SKM-1 (cell line): ENCODE measurements at regions not wholly inside any gene's neighbourhood (a gene's known extent, or its start where the extent isn't known, plus 50 kb on each side); places are given as distances from the start of the nearest gene placed in this dataset.
"Not testable (repeated sequence)": the region's sequence is repeated elsewhere in the genome, so short reads cannot be mapped to it uniquely, and the experiment has no call there.

Experiments
- DNase-seq: peaks from one replicate; lab custom pipeline; 2025; ENCODE audit not compliant: unreplicated experiment; lab: John Stamatoyannopoulos, UW

DNA sequence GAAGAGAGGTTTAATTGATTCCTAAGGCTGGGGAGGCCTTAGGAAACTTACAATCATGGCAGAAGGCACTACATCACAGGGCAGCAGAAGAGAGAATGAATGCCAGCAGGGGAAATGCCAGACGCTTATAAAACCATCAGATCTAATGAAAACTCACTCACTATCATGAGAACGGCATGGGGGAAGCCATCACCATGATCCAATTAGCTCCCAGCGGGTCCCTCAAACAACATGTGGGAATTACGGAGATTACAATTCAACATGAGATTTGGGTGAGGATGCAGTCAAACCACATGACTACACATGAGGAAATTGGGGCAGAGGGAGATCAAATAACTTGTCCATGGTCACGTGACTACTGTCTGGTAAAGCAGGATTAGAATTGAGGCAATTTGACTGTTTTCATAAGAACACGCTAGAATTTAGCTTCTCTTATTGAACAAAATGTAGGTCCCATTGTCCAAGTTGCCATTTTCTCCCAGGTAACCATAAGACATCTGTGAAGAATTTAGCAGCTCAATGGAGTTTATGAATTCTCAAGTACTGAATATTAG lies 445.1 kb upstream of the CDH20 start:
- DNase-seq: no peak

DNA sequence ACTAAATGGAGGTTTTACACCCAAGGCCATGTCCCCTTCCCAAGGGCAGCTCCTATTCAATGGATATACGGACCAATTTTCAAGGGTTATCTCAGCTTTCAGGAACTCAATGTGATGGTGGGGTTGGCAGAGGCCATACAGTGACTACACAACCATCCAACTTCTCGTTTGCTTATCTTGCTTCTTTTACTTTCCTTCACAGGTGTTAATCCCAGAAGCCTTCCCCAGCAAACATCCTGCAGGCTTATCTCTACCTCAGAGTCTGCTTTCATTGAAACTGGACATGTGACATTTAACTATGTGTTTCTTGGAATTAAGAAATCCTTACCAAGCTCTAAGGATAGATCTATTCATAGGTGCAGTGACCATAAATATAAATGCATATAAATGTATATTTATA lies 443.8 kb upstream of the CDH20 start:
- DNase-seq: no peak

DNA sequence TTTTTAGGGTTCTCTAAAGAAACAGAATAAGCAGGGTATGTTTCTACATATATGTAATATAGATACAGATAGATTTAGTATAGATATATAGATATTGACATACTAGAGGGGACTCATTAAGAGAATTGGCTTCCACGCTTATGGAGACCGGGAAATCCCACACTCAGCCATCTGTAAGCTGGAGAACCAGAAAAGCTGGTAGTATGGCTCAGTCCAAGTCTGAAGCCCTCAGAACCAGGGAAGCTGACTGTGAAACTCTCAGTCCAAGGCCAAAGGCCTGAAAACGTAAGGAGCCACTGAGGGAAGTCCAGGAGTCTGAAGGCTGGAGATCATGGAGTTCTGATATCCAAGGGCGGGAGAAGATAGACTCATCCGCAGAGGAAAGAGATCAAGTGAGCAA lies 441.3 kb upstream of the CDH20 start:
- DNase-seq: no peak

DNA sequence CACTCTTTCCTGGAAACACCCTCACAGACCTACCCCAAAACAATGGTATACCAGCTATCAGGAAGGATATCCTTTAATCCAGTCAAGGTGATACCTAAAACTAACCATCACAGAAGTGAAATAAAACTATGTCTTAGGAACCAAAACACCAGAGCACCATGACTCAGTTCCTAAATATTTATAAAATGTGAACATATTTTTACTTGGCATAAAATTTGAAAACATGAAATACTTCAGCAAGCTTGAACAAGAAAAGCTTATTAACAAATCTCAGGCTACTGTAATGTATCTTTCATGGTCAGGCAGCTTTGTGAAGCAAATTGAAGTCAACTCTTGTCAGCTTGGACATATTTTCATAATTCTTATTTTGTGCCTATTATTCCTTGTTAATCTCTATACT lies 440.8 kb upstream of the CDH20 start:
- DNase-seq: no peak

DNA sequence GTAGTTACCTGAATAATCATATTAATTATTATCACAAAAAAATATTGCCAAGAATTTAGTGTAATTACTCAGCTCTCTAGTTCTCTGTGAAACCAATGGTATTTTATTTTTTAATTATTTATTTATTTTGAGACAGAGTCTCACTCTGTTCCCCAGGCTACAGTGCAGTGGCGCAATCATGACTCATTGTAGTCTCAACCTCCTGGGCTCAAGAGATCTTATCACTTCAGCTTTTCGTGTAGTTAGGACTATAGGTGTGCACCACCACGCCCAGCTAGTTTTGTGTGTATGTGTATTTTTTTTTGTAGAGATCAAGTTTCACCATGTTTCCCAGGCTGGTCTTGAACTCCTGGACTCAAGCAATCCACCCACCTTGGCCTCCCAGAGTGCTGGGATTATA lies 440.4 kb upstream of the CDH20 start:
- no peak for DNase-seq

DNA sequence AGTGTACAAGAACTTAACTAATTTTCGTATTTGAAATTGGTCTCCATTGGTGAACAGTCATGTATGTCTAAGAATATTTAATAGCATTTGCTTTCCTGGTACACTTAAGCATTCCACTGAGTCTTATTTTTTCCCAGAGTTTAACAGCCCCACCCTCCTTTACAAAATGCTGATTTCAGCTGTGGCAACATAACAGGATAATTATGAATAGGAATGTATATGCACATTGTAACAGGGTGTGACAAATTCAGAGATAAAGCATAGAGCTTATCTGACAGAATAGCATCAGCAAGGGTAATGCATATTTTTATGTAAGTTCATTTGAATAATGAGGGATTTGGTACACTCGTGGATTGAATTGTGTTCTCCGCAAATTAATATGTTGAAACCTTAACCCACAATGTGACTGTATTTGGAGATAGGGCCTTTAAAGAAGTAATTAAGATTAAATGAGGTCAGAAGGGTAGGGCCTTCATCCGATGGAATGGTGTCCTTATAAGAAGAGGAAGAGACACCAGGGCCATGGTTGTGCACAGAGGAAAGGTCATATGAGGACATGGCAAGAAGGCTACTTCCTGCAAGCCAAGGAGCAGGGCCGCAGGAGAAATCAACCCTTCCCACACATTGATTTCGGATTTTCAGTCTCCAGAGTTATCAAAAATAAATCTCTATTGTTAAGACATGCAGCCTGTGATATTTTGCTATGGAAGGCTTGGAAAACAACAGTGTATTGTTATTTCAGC lies 439.7 kb upstream of the CDH20 start:
- no peak for DNase-seq

DNA sequence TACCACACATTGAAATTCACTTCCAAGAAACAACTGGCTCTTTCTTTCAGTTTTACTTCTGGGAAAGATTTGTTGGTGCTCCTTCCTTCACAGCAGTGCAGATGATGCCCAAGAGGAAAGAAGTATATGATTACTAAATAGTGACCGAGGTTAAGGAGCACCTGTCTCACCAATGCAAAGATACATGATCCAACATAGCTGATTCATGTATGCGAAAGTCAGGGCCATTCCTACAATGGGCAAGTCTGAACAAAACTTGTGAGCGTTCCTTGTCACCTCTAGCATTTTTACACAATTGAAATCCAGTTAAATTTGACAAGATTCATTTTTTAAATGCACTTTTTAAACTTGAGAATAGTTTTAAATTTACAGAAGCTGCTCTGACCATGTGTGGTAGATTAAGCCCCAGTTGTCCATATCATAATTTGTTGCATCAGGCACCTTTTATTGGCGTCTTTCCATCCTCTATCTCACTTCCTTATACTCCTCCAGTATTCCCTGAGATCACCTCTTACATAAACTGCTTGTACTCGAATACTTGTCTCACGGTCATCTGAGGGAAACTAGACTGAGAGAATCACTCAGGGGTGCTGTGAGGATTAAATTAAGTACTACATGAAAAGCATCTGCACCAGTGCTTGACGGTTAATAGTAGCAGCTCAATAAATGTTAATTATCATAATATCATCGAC lies 438.8 kb upstream of the CDH20 start:
- DNase-seq: no peak

DNA sequence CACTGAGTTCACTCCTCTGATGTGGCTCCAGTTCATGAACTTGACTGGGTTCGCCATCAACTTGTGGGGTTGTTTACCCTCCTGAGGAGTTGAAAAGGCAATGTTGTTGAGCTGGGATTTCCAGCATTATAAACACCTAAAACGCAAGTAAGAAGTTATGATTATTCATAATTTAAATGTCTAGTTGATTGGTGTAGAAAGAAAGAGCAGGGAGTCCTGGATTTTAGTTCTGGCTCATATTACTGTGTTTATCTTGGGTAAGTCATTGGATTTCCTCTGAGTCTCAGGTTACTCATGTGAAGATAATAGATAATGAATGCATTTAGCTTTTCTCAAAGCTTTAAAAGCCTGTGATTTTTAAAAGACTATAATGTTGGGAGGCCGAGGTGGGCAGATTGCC lies 438.0 kb upstream of the CDH20 start:
- no peak for DNase-seq

DNA sequence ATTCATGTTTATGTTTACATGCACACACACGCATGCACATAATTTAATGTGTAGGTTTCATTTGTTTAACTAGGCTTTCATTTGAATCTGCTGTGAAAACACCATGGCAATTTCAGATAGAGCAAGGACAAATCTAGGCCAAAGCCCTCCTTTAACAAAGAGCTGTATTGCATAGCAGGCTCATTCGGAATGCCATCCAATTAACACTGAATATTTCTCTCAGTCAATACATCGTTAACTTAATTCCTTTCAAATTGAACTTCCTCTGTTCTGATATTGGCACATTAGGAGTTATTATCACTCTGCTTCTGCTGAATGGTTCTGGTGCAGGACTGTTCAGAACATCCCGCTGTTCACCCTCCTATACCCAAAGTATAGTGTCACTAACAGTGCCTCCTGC lies 435.1 kb upstream of the CDH20 start:
- DNase-seq: no peak

DNA sequence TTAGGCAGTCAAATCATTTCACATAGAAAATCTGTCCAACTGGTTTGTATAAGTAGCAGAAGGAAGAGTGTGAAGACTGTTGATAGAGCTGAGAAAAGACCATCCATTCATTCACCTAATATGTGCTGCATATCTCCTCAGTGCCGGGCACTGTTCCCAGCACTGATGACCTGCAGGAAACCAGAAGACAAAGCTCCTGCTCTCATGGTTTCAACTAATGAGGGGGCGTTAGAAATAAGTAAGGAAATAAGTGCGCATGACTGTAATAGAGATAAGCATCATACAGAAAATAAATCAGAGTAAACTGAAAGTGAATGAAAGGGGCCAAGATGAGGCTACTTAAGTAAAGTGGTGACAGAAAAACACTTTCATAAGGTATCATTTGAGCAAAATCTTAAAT lies 427.5 kb upstream of the CDH20 start:
- no peak for DNase-seq

DNA sequence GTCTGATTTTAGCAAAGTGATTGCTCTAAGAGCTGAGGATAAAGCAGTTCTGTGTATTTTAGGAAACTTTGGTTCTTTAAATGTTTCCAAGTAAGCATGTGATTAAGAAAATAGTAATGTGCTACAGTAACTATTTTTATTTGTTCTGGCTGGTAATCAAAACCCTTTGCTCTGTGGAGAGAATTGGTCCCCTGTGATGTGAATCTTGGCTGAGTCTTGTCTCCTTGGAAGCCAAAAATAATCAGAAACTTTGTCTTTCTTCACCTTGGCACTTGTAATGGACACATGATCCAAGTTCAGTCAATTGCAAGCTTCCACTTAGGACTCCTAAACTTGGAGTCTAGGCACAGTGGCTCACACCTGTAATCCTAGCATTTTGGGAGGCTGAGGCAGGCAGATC lies 422.7 kb upstream of the CDH20 start:
- no peak for DNase-seq

DNA sequence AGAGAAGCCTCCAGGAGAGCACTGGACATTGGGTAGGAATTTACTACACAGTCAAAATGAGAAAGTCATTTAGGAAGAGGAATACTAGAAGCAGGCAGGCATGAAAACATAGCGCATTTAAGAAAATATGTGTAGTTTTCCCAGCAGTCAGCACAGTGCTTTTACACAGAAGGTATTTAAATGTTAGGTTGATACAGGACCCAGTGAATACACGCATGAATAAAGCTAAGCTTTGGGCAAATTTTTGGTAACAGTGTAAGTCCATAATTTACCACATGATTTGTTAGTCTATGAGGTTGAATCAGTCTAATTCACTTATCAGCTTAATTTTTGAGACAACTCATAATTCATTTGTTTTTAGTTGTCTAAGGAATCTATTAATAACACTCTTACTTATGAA lies 421.7 kb upstream of the CDH20 start:
- DNase-seq: no peak

DNA sequence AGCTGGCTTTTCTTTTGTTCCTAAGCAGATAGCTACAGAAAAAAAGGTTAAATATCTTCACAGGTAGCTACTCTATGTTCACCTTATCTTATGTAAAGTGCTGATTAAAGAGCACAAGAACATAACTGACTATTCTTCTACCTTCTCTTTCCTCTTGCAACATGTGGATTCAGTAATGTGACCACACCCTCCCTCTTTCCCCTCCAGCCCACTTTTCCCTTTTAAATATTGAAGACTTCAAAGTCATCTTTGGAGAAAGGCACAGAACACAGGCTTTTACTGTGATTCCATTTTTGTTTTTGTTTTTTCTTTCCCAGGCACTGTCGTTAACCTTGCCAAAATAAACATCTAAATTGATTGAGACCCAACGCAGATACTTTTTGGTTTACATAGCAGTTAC lies 418.1 kb upstream of the CDH20 start:
- DNase-seq: no peak

DNA sequence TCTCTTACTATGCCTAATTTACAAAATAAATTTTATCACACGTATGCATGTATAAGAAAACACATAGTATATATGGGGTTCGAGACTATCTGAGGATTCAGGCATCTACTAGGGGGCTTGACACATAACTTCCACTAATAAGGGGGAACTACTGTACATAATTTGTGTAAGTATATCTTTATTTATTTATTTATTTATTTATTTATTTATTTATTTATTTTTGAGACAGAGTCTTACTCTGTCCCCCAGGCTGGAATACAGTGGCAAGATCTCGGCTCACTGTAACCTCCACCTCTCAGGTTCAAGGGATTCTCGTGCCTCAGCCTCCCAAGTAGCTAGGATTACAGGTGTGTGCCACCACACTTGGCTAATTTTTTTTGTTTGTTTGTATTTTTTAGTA lies 414.4 kb upstream of the CDH20 start:
- DNase-seq: not testable (repeated sequence)

DNA sequence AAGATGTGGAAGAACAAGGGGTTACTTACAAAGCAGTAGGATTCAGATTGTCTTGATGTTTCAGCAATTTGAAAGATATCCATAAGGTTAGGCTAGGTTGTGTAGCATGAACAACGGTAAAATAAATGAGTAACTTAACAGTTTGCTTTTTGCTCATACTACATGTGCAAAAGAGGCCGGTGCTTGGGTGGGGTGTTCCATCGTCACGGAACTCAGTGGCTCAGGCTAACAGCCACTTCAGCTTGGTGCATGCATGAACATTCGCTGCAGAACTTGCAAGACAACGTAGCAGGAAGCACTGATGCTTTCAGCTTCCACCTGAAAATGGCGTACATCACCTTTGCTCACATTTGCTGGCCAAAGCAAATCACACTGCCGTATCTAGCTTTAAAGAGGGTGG lies 407.3 kb upstream of the CDH20 start:
- DNase-seq: no peak

DNA sequence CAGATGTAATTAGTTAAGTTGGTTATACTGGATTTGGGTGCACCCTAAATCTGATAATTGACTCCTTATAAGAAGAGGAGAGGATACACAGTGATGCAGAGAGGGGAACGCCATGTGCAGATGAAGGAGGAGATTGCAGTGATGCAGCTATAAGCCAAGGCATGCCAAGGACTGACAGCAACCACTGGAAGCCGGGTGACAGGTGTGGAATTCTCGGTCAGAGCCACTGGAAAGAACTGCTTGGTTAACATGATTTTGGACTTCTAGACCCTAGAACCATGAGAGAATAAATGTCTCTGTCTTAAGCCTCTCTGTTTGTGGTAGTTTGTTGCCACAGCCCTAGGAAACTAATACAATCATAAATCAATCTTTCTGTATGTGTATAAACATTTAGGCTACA lies 403.3 kb upstream of the CDH20 start:
- no peak for DNase-seq

DNA sequence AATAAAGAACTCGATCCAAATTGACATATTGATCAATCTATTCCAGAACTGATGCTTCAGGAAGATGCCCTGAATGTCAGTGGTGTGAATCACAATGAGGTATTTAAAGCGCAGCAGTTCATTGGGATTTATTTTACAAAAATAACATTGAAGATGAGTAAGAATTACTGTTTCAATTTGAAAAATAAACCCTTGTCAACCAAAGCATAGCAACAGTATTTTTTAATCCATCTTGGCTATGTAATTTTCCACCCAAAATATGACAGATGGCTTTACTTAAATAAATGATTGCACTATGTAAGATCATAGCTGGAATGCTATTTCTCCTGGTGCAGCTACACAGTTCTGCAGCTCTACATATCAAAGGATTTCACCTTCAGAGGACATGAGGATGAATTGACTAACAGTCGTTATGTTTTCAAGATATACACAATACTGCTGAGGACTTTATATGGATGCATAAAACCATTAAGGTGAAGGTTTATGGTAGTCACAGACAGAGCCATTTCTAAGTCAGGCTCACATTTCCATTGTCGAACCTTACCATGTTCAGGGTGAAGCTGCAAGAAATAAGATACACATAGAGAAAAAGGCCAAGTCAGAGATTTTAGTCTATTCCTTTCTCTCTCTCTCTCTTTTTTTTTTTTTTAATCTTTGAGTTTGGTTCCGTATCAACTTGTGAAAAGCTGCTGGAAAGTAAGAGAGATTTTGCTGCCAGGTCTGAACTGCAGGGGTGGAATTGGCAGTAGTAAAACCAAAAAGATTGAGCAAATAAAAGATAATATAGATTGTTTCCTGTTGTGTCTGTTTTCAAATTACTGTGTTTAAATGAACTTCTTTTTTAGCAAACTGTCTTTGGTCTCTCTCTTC lies 398.0 kb upstream of the CDH20 start:
- DNase-seq: no peak

DNA sequence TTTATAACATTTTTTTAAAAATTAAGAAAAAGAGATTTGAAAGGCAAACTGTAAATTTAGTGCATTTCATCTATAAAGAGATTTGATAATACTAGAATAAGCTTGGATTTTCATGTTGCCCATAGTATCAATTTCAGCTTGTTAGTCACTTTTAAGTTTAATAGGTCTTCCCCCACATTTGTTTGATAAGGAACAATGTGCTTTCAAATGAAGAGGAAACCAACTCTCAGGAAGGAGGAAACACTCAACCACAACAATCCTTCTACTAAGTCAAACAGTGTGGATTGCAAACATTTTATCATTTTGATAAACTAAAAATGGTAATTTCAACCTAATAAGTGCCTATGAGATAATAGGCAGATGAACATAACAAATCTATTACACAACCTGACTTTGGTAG lies 397.1 kb upstream of the CDH20 start:
- DNase-seq: no peak

DNA sequence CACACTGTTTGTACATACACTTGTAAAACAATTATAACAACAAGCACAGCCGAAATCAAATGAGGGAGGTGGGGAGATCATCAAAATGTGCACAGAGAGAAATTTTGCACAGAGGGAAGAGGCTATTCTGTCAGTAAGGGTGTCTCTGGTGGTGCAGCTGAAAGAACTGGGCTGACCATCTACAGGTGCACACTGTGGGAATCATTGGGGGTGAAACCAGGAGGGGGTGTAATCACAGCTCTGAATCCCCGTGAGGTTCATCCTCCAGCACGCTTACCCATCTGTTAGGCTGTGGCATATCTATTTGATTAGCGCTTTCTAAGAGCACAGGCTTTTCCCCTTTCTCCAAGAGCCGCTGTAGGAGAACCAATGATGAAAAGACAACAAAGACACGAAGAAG lies 389.9 kb upstream of the CDH20 start:
- DNase-seq: no peak

DNA sequence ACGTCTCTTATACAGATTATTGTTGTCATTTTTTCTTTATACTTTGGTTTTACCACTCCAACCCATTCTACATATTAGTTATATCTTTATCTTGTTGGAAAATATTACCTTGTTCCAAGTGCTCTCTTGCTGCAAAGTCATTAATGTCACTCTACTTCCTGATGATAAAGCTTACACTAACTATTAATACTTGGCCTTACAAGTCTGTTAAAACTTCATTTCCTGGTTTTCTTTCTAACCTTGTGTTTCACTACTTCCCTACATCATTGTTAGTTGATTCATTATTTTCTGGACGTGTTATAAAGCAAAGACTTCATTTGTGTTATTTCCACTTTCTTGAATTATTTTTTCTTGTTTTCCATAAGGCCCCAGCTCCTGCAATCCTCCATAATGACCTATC lies 382.6 kb upstream of the CDH20 start:
- no peak for DNase-seq

DNA sequence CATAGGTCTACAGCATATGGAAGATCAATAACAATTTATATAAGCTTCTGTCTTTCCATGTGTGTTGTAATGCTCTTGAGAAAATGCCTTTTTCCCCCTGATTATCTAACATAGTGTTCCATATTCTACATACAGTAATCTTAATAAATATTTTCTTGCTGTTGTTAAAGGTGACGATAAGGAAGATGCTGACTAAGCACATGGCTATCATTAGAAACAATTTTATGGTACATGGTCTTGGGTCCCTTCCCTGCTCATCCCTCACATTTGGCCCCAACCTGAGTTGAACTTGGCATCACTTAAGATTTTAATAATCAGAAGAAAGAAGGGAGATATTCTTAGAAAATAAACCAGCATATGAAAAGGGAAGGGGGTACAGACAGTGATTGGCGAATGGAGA lies 382.1 kb upstream of the CDH20 start:
- DNase-seq: no peak

DNA sequence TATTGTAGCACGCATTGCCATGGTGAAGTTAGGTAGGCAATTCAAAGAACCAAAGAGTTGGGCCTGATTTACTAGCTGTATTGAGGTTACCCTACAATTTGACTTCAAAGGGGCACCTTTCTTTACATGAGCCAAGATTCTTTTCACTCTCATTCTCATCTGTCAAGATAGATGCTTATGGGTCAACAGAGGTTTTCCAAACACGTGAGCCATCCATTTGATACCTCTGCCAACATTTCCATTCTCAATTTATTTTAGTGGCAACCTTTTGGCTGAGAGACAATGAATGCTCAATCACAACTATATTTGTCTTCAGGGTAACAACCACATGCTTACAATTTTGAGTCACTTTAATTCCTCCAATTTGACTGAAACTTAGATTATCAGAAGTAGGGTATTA lies 370.6 kb upstream of the CDH20 start:
- no peak for DNase-seq
